ENCODE measurements at regions not wholly inside any gene's neighbourhood (a gene's known extent, or its start where the extent isn't known, plus 50 kb on each side); places are given as distances from the start of the nearest gene placed in this dataset.

DNA sequence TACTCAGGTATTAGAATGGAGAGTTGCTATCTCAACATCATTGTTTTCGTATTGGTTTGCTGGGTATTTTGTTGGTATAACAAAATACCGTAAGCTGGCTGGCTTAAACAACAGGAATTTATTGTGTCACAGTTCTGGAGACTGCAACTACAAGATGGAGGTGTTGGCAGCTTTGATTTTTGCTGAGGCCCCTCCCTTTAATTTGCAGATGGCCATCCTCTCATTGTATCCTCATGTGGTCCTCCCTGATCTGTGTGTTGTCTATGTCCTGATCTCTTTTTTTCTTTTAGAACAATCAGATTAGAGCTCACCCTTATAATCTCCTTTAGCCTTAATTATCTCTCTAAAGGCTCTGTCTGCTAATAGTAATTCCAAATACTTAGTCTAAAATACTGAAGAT lies 299.8 kb upstream of the GOLIM4 start:
- Histone ChIP-seq H3K4me2 (ENCODE audit: low read depth, low read length) (no peak overlapping the region), H4K20me1 (ENCODE audit: insufficient read depth, low read length) (no peaks in the 10 kb centered on the region), H3K4ac (ENCODE audit: low read depth, low read length) (no peak overlapping the region), H2AK9ac (replicated peaks; ENCODE audit: low read depth, low read length, poor library complexity) (no peak overlapping the region), H3K18ac (ENCODE audit: low read depth, low read length) (no peak overlapping the region), H4K91ac (ENCODE audit: insufficient read depth, low read depth, low read length) (no peak overlapping the region), H3K9me3 (ENCODE audit: control insufficient read depth, insufficient read depth, low read length) (no peaks in the 10 kb centered on the region), H3K23ac (ENCODE audit: low read depth, low read length) (no peak overlapping the region), H3K27me3 (ENCODE audit: control insufficient read depth, insufficient read depth, low read length) (no peaks in the 10 kb centered on the region; the same call in 1 of the 2 replicates), H3K4me1 (ENCODE audit: control insufficient read depth, insufficient read depth, low read length) (0 out of 2 replicates have a peak, but pooled peaks cover 1% of the 10 kb centered on the region), H2BK120ac (ENCODE audit: low read depth, low read length) (no peak overlapping the region), H3K27ac (ENCODE audit: insufficient read depth, low read length) (no peak overlapping the region), H2BK5ac (ENCODE audit: low read depth, low read length, poor library complexity, severe bottlenecking) (no peak overlapping the region), H2AFZ (replicated peaks; ENCODE audit: low read length, poor library complexity) (no peak overlapping the region), H4K5ac (ENCODE audit: low read depth, low read length) (no peak overlapping the region), H2BK15ac (ENCODE audit: low read depth, low read length) (no peak overlapping the region), H3K79me1 (ENCODE audit: low read depth in 1 of 2, low read length in 2 of 2) (no peaks in the 10 kb centered on the region), H3K4me3 (ENCODE audit: insufficient read depth, low read depth, low read length) (no peak overlapping the region), H2AK5ac (ENCODE audit: low read depth, low read length) (no peak overlapping the region), H3K9ac (ENCODE audit: low read depth, low read length) (no peak overlapping the region), H2BK20ac (ENCODE audit: low read depth, low read length) (no peak overlapping the region), H3K14ac (replicated peaks; ENCODE audit: low read depth, low read length) (no peak overlapping the region), H3K56ac (ENCODE audit: extremely low read depth, insufficient read depth, low read length) (no peak overlapping the region), H3K36me3 (ENCODE audit: control insufficient read depth, insufficient read depth, low read length) (no peaks in the 10 kb centered on the region), H4K8ac (ENCODE audit: low read depth in 2 of 2, low read length in 2 of 2) (no peak overlapping the region), H3K9me1 (ENCODE audit: insufficient read depth, low read length) (no peaks in the 10 kb centered on the region)
- POLR2A ChIA-PET (ENCODE audit: unreplicated experiment): no interaction called here
- in situ Hi-C loops (cut with MboI; ENCODE audit: low sequenced_read_pairs) (no loop called here), dilution Hi-C loops (cut with HindIII; ENCODE audit: low sequenced_read_pairs, unreplicated experiment) (no loop called here), intact Hi-C loops (cut with micrococcal nuclease) (no loop called here)
- no TSS peak for BruUV-seq (replicated peaks)
- ATAC-seq (ENCODE audit: low read depth) (no peak), DNase-seq (no peak)
- CTCF ChIA-PET: no interaction called here
- WGBS, 2 experiments (ENCODE audit: extremely low coverage in 2 of 2, insufficient read length in 1 of 2): 100% methylated on average over 1 of the region's 2 CpGs; no CpG with 5 or more reads in 1 of the 2 experiments
- TF ChIP-seq SMC3 (IDR thresholded peaks at IDR 0.05; ENCODE audit: low read depth, low read length) (no peak), RAD21 (IDR thresholded peaks at IDR 0.05; ENCODE audit: low read length) (no peak), FOS (IDR thresholded peaks at IDR 0.05; ENCODE audit: low read depth, low read length) (no peak), CHD1 (IDR thresholded peaks at IDR 0.05; ENCODE audit: low read depth, low read length) (no peak), MAFK (IDR thresholded peaks at IDR 0.05; ENCODE audit: low read depth, low read length) (no peak), CEBPB (IDR thresholded peaks at IDR 0.05; ENCODE audit: low read depth, low read length) (no peak), MAZ (IDR thresholded peaks at IDR 0.05; ENCODE audit: borderline replicate concordance, low read depth, low read length) (no peak), MXI1 (IDR thresholded peaks at IDR 0.05; ENCODE audit: borderline replicate concordance, low read depth, low read length) (no peak), POLR2A (IDR thresholded peaks at IDR 0.05; ENCODE audit: low read depth, low read length) (no peak), RFX5 (IDR thresholded peaks at IDR 0.05; ENCODE audit: low read depth, low read length) (no peak), NFE2L2 (IDR thresholded peaks at IDR 0.05; ENCODE audit: low read depth, low read length) (no peak), BHLHE40 (IDR thresholded peaks at IDR 0.05; ENCODE audit: low read depth, low read length) (no peak), RCOR1 (IDR thresholded peaks at IDR 0.05; ENCODE audit: insufficient replicate concordance, low read length) (no peak)
- TF ChIP-seq, protein P1, sequence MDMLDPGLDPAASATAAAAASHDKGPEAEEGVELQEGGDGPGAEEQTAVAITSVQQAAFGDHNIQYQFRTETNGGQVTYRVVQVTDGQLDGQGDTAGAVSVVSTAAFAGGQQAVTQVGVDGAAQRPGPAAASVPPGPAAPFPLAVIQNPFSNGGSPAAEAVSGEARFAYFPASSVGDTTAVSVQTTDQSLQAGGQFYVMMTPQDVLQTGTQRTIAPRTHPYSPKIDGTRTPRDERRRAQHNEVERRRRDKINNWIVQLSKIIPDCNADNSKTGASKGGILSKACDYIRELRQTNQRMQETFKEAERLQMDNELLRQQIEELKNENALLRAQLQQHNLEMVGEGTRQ (IDR thresholded peaks at IDR 0.05; ENCODE audit: low read depth, low read length): no peak
- TF ChIP-seq, protein P2, sequence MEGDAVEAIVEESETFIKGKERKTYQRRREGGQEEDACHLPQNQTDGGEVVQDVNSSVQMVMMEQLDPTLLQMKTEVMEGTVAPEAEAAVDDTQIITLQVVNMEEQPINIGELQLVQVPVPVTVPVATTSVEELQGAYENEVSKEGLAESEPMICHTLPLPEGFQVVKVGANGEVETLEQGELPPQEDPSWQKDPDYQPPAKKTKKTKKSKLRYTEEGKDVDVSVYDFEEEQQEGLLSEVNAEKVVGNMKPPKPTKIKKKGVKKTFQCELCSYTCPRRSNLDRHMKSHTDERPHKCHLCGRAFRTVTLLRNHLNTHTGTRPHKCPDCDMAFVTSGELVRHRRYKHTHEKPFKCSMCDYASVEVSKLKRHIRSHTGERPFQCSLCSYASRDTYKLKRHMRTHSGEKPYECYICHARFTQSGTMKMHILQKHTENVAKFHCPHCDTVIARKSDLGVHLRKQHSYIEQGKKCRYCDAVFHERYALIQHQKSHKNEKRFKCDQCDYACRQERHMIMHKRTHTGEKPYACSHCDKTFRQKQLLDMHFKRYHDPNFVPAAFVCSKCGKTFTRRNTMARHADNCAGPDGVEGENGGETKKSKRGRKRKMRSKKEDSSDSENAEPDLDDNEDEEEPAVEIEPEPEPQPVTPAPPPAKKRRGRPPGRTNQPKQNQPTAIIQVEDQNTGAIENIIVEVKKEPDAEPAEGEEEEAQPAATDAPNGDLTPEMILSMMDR (conservative IDR thresholded peaks at IDR 0.05; ENCODE audit: low read depth, low read length): no peak
- TF ChIP-seq, protein P3, sequence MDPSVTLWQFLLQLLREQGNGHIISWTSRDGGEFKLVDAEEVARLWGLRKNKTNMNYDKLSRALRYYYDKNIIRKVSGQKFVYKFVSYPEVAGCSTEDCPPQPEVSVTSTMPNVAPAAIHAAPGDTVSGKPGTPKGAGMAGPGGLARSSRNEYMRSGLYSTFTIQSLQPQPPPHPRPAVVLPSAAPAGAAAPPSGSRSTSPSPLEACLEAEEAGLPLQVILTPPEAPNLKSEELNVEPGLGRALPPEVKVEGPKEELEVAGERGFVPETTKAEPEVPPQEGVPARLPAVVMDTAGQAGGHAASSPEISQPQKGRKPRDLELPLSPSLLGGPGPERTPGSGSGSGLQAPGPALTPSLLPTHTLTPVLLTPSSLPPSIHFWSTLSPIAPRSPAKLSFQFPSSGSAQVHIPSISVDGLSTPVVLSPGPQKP (IDR thresholded peaks at IDR 0.05; ENCODE audit: borderline replicate concordance, low read depth, low read length): no peak
